ENCODE measurements at regions not wholly inside any gene's neighbourhood (a gene's known extent, or its start where the extent isn't known, plus 50 kb on each side); places are given as distances from the start of the nearest gene placed in this dataset.

DNA sequence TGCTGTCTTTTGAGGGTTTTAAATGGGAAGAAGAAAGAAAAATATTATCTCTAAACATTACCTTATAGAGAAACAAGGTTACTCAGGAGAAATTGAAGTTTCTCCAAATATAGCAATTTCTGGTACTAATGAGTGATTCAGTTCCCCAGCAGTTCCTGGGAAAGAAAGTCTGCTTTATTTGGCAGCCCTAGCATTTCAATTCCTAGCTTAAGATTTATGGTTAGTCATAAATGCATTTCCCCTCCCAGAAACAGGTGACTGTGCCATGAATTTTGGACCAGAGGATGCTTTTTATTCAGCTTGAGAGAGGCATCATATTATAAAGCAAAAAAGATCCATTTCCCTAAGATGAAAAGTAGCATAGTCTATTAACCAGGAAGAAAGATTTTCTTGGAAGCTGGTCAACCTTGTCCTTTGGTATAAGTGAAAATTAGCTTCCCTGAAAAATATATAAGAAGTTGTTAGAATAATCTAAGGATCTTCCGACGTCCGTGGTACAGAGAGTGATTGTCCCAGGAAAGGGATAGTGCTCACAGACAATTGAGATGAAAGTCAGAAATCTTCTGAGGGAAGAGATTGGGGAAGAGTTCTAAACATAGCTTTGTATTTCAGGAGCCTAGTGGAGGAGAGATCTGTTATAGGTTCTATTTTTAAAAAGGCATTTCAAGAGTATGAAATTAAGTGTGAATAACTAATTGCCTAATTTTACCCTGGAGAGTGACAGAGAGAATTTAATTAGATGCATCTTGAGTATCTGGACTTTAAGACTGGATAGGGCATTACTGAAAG is 164.9 kb downstream of the ESM1 start:
- TF ChIP-seq FOXP2 (optimal IDR thresholded peaks at IDR 0.05; ENCODE audit: borderline replicate concordance, extremely low read depth, extremely low read length, insufficient read depth) (no peak), SIN3A (IDR thresholded peaks at IDR 0.05; ENCODE audit: borderline replicate concordance, insufficient read depth, low read length) (no peak), POLR2AphosphoS5 (IDR thresholded peaks at IDR 0.05; ENCODE audit: low read depth, low read length) (no peak), TAF1 (IDR thresholded peaks at IDR 0.05; ENCODE audit: borderline replicate concordance, insufficient read depth, low read length) (no peak)
- TF ChIP-seq, protein P1, sequence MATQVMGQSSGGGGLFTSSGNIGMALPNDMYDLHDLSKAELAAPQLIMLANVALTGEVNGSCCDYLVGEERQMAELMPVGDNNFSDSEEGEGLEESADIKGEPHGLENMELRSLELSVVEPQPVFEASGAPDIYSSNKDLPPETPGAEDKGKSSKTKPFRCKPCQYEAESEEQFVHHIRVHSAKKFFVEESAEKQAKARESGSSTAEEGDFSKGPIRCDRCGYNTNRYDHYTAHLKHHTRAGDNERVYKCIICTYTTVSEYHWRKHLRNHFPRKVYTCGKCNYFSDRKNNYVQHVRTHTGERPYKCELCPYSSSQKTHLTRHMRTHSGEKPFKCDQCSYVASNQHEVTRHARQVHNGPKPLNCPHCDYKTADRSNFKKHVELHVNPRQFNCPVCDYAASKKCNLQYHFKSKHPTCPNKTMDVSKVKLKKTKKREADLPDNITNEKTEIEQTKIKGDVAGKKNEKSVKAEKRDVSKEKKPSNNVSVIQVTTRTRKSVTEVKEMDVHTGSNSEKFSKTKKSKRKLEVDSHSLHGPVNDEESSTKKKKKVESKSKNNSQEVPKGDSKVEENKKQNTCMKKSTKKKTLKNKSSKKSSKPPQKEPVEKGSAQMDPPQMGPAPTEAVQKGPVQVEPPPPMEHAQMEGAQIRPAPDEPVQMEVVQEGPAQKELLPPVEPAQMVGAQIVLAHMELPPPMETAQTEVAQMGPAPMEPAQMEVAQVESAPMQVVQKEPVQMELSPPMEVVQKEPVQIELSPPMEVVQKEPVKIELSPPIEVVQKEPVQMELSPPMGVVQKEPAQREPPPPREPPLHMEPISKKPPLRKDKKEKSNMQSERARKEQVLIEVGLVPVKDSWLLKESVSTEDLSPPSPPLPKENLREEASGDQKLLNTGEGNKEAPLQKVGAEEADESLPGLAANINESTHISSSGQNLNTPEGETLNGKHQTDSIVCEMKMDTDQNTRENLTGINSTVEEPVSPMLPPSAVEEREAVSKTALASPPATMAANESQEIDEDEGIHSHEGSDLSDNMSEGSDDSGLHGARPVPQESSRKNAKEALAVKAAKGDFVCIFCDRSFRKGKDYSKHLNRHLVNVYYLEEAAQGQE (IDR thresholded peaks at IDR 0.05; ENCODE audit: insufficient read depth in 1 of 2, low read depth in 2 of 2, low read length in 2 of 2): no peak

GRCh38 chr5:54807421-54807820 is 178.0 kb downstream of the ESM1 start:
- no peak for TF ChIP-seq FOXP2 (optimal IDR thresholded peaks at IDR 0.05; ENCODE audit: borderline replicate concordance, extremely low read depth, extremely low read length, insufficient read depth)
- TF ChIP-seq POLR2AphosphoS5 (IDR thresholded peaks at IDR 0.05; ENCODE audit: low read depth, low read length): no peak
- TF ChIP-seq TAF1 (IDR thresholded peaks at IDR 0.05; ENCODE audit: borderline replicate concordance, insufficient read depth, low read length): no peak
- TF ChIP-seq, protein P1 (IDR thresholded peaks at IDR 0.05; ENCODE audit: insufficient read depth in 1 of 2, low read depth in 2 of 2, low read length in 2 of 2): no peak
- TF ChIP-seq SIN3A (IDR thresholded peaks at IDR 0.05; ENCODE audit: borderline replicate concordance, insufficient read depth, low read length): no peak

DNA sequence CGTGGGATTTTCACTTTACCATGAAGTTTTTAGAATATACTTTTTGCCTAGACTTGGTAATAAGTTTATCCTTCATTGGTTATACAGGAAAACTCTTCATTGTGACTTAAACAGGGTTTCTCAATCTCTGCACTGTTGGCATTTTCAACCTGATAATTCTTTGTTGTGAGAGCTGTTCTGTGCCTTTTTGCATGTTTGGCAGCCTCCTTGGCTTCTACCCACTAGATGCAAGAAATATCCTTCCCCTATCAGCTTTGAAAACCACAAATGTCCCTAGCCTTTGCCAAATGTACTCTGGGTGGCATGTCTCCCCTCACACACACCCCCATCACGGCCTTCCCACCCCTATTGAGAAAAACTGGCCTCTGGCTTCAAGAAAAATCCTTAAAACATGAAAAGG is 180.9 kb downstream of the ESM1 start:
- TF ChIP-seq FOXP2 (optimal IDR thresholded peaks at IDR 0.05; ENCODE audit: borderline replicate concordance, extremely low read depth, extremely low read length, insufficient read depth) (no peak), TAF1 (IDR thresholded peaks at IDR 0.05; ENCODE audit: borderline replicate concordance, insufficient read depth, low read length) (no peak), SIN3A (IDR thresholded peaks at IDR 0.05; ENCODE audit: borderline replicate concordance, insufficient read depth, low read length) (no peak), POLR2AphosphoS5 (IDR thresholded peaks at IDR 0.05; ENCODE audit: low read depth, low read length) (no peak)
- TF ChIP-seq, protein P1 (IDR thresholded peaks at IDR 0.05; ENCODE audit: insufficient read depth in 1 of 2, low read depth in 2 of 2, low read length in 2 of 2): no peak

GRCh38 chr5:54804086-54804485 is 181.3 kb downstream of the ESM1 start:
- TF ChIP-seq FOXP2 (optimal IDR thresholded peaks at IDR 0.05; ENCODE audit: borderline replicate concordance, extremely low read depth, extremely low read length, insufficient read depth) (no peak), TAF1 (IDR thresholded peaks at IDR 0.05; ENCODE audit: borderline replicate concordance, insufficient read depth, low read length) (no peak)
- TF ChIP-seq, protein P1 (IDR thresholded peaks at IDR 0.05; ENCODE audit: insufficient read depth in 1 of 2, low read depth in 2 of 2, low read length in 2 of 2): no peak

Measured in PFSK-1 (cell line).